ENCODE measurements at regions not wholly inside any gene's neighbourhood (a gene's known extent, or its start where the extent isn't known, plus 50 kb on each side); places are given as distances from the start of the nearest gene placed in this dataset.

DNA sequence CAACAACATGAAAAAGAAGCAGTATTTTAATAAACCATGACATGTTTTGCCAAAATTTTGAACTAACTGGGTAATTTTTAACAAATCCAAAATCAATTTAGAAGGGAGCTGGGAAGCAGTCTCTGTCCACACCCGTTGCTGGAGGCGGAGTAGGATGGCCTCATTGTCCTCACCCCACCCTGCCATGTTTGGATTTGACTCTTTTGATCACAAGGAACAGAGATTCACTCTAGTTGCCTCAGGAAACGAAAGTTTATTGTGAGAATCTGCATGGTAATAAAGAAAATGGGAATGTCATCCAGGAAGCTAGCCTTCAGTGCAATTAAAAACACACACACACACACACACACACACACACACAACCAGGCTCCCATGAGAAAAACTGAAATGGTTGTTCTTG lies 145.4 kb downstream of the SLC30A10 start:
- H3K27ac ChIP-seq: no peak overlapping the region
- TF ChIP-seq, protein P1, sequence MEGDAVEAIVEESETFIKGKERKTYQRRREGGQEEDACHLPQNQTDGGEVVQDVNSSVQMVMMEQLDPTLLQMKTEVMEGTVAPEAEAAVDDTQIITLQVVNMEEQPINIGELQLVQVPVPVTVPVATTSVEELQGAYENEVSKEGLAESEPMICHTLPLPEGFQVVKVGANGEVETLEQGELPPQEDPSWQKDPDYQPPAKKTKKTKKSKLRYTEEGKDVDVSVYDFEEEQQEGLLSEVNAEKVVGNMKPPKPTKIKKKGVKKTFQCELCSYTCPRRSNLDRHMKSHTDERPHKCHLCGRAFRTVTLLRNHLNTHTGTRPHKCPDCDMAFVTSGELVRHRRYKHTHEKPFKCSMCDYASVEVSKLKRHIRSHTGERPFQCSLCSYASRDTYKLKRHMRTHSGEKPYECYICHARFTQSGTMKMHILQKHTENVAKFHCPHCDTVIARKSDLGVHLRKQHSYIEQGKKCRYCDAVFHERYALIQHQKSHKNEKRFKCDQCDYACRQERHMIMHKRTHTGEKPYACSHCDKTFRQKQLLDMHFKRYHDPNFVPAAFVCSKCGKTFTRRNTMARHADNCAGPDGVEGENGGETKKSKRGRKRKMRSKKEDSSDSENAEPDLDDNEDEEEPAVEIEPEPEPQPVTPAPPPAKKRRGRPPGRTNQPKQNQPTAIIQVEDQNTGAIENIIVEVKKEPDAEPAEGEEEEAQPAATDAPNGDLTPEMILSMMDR (conservative IDR thresholded peaks at IDR 0.05): no peak

DNA sequence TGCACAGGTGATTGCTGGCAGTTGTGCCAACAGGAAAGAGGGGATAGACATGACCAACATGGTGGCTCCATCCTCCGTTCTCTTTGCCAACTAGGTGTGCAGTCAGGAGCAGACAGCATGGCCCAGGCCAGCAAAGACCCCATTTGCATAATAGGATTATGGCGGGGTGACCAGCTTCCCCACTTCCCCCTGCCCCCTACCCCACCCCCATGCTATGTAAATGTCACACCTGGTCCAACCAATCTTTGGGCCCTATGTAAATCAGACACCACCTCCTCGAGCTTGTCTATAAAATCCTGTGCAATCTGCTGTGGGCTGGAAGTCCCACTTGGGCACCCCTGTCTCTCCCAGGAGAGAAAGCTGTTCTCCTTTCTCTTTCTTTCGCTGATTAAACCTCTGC lies 146.0 kb downstream of the SLC30A10 start:
- TF ChIP-seq, protein P1 (conservative IDR thresholded peaks at IDR 0.05): no peak
- H3K27ac ChIP-seq: no peak overlapping the region

DNA sequence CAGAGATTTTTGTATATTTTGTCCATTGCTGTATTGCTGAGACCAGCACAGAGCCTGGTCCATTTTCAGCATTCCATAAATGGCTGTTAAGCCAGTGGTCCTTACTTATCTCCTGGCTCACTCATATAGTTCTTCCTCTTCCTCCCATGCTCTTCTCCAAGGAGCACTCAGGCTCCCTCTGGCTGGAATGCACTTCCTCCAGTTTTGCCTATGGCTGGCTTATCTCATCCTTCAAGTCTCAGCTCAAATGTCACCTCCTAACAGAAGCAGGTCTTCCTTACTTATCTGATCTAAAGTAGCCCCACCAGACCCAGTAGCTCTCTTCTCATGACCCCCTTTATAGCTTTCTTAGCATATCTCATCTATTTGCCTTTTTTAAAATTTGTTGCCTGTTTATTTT lies 146.9 kb downstream of the SLC30A10 start:
- no peak overlapping the region for H3K27ac ChIP-seq
- TF ChIP-seq, protein P1 (conservative IDR thresholded peaks at IDR 0.05): no peak

DNA sequence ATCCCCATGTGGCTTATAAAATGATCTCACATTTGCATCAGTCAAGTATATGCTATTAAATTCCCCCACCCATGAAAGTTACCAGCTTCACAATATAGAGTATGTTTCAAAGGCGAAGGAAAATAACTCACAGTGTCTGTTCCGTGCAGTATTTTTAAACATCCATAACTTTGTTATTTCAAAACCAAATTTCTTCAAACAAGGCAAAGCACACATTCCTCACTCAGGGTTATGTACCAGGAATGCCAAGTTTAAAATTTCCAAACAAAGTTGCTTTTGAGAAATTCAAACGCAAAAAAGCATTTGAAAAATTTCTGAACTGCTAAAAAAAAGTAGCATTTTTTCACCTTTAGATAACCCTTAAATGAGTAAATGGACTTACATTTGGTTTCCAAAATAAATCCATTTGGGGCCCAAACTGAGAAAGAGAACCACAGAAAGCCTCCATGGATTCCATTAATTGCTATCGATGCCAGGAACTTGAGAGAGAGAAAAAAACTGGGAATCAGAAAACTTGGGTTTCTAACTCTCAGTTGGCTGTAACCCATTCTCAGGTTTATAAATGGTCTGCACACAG lies 149.5 kb downstream of the SLC30A10 start:
- no peak overlapping the region for H3K27ac ChIP-seq
- TF ChIP-seq, protein P1 (conservative IDR thresholded peaks at IDR 0.05): no peak

DNA sequence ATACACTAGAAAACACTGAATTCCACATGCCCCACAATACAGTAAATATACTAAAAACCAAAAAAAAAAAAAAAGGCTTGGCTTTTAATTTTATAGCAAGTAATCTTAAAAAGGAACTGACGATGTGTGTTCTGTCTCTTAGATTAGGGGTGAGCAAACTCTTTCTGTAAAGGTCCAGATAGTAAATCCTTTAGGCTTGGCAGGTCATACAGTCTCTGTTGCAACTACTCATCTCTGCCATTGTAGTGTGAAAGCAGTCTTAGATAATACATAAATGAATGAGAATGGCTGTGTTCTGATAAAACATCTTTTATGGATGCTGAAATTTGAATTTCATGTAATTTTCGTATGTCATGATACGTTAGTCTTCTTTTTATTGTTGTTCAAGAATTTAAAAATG lies 150.2 kb downstream of the SLC30A10 start:
- TF ChIP-seq, protein P1 (conservative IDR thresholded peaks at IDR 0.05): no peak
- no peak overlapping the region for H3K27ac ChIP-seq

DNA sequence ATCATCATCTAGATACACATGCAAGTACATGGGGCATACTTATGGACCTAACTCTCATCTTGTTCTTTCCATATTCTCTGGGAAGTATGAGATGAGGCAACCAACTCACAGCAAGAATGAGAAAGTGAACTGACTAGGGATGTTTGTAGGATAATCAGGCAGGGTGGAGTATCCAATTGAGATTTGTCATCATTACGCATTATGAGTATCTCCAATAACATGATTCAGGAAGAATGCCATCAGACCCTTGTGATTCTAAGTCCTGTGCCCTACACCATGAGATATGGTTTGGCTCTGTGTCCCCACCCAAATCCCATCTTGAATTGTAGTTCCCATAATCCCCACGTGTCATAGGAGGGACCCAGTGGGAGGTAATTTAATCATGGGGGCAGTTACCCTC lies 154.0 kb downstream of the SLC30A10 start:
- TF ChIP-seq, protein P1 (conservative IDR thresholded peaks at IDR 0.05): no peak
- no peak overlapping the region for H3K27ac ChIP-seq

DNA sequence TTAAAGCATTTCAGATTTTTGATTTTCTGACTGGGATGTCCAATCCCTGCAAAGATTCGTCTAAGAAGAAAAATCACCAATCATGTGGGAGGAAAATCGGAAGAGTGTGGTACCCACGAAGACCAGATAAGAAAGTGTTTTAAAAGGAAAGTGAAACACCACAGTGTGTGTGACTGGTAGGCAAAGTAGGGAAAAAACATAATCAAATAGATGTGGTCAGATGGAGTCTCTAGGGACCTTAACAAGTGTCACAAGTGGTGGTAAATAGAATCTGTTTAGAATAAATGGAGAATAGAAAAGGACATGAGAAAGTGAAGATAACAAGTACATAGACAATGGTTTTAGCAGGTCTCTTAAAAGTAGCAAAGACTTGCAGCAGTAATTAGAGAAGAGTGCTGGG lies 154.6 kb downstream of the SLC30A10 start:
- no peak overlapping the region for H3K27ac ChIP-seq
- TF ChIP-seq, protein P1 (conservative IDR thresholded peaks at IDR 0.05): no peak
